Neural progenitor cell (in vitro differentiated cells): ENCODE measurements at regions not wholly inside any gene's neighbourhood (a gene's known extent, or its start where the extent isn't known, plus 50 kb on each side); places are given as distances from the start of the nearest gene placed in this dataset.

Experiments
- CTCF ChIP-seq: fragments of 200-600 bp; sonication (generic); IDR thresholded peaks from 2 replicates; pipeline ENCODE4 v1.5.1; 2017; ENCODE audit warnings: antibody characterized with exemption, mild to moderate bottlenecking
- EZH2phosphoT487 ChIP-seq: fragments of 200-600 bp; sonication (generic); IDR thresholded peaks from 2 replicates; pipeline ENCODE4 v1.6.1; 2017; ENCODE audit warnings: antibody characterized with exemption

DNA sequence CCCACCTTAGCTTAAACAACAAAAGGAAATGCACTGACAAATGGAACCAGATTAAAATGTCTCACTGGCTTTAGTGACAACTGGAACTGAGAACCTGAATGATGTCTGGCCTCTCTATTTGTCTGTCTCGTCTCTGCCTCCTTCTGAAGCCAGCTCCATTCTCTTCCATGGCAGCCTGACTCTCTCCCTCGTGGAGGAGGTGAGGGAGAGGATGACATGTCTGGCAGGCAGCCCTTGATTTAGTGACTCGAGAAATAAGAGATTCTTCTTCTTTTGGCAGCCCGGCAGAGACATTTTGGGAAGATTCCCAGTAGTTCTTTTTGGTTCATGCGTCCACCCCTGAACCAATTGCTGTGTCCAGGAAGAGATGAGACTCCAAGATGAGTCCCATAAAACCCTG, 131.7 kb downstream of the KLF5 start:
- TF ChIP-seq EZH2phosphoT487 (no peak), CTCF (no peak)
